ENCODE measurements at regions not wholly inside any gene's neighbourhood (a gene's known extent, or its start where the extent isn't known, plus 50 kb on each side); places are given as distances from the start of the nearest gene placed in this dataset.

- H3K79me2 ChIP-seq (ENCODE audit: control insufficient read depth, insufficient read depth, low read length) = no peaks in the 10 kb centered on the region
- no peaks in the 10 kb centered on the region for H3K9me1 ChIP-seq (replicated peaks; ENCODE audit: control insufficient read depth, extremely low read depth, insufficient read depth, low read length)
- no TSS peak for BruUV-seq (replicated peaks)
- H3K4me3 ChIP-seq (replicated peaks in 1 of 3; ENCODE audit: insufficient read depth in 1 of 3, low read depth in 1 of 3, low read length in 3 of 3) = no peak overlapping the region
- CTCF ChIA-PET = no interaction called here
- dilution Hi-C loops (cut with MboI; ENCODE audit: extremely low pct_ligation_motif_present, low sequenced_read_pairs) (no loop called here), intact Hi-C loops (cut with micrococcal nuclease) (no loop called here)
- no peak overlapping the region for H2AFZ ChIP-seq (ENCODE audit: low read depth, low read length)
- H3K36me3 ChIP-seq (ENCODE audit: control insufficient read depth in 2 of 2, extremely low read depth in 1 of 2, insufficient read depth in 2 of 2, low read length in 2 of 2) = no peaks in the 10 kb centered on the region
- H3K4me1 ChIP-seq (ENCODE audit: control insufficient read depth, extremely low read depth, insufficient read depth, low read length) = no peaks in the 10 kb centered on the region
- TF ChIP-seq CTCF (IDR thresholded peaks at IDR 0.05; ENCODE audit: extremely low read depth in 1 of 2, insufficient read depth in 1 of 2, low read depth in 1 of 2, low read length in 2 of 2) = no peak
- TF ChIP-seq POLR2AphosphoS5 (IDR thresholded peaks at IDR 0.05; ENCODE audit: insufficient read depth, low read depth, low read length) = no peak
- TF ChIP-seq MYC (IDR thresholded peaks at IDR 0.05; ENCODE audit: low read depth, low read length) = no peak
- no peak for TF ChIP-seq EZH2 (IDR thresholded peaks at IDR 0.05; ENCODE audit: borderline replicate concordance, low read depth, low read length, severe bottlenecking)
- TF ChIP-seq POLR2A (IDR thresholded peaks at IDR 0.05; ENCODE audit: low read depth, low read length) = no peak
- no peak for TF ChIP-seq GATA2 (IDR thresholded peaks at IDR 0.05; ENCODE audit: insufficient read depth, insufficient read length, low read depth, low read length)
- no peak for TF ChIP-seq JUN (IDR thresholded peaks at IDR 0.05; ENCODE audit: borderline replicate concordance, insufficient read depth, insufficient read length, low read depth)
- TF ChIP-seq MAX (IDR thresholded peaks at IDR 0.05; ENCODE audit: insufficient read depth, insufficient read length) = no peak
- TF ChIP-seq FOS (IDR thresholded peaks at IDR 0.05; ENCODE audit: borderline replicate concordance, insufficient read depth, low read length) = no peak
- FAIRE-seq (no peak), DNase-seq (ENCODE audit: low read depth, low spot score) (no peak)
- H3K9me3 ChIP-seq (replicated peaks; ENCODE audit: control insufficient read depth, insufficient read depth, low read length) = peaks cover 5% of the 10 kb centered on the region
- no peaks in the 10 kb centered on the region for H3K27me3 ChIP-seq (ENCODE audit: control insufficient read depth in 2 of 2, insufficient read depth in 2 of 2, low read length in 2 of 2)
- no peak overlapping the region for H3K9ac ChIP-seq (replicated peaks; ENCODE audit: extremely low read depth, insufficient read depth, low read length)
- no peak overlapping the region for H3K27ac ChIP-seq (ENCODE audit: insufficient read depth, low read depth, low read length)
- H3K4me2 ChIP-seq (ENCODE audit: insufficient read depth, low read length) = no peak overlapping the region
- no peaks in the 10 kb centered on the region for H4K20me1 ChIP-seq (replicated peaks; ENCODE audit: control insufficient read depth, extremely low read depth, insufficient read depth, low read length)
- POLR2A ChIA-PET = no interaction called here
Observed at GRCh38 chr13:54185785-54186184, 1157.2 kb downstream of the OLFM4 start.
